ENCODE measurements at regions not wholly inside any gene's neighbourhood (a gene's known extent, or its start where the extent isn't known, plus 50 kb on each side); places are given as distances from the start of the nearest gene placed in this dataset.

DNA sequence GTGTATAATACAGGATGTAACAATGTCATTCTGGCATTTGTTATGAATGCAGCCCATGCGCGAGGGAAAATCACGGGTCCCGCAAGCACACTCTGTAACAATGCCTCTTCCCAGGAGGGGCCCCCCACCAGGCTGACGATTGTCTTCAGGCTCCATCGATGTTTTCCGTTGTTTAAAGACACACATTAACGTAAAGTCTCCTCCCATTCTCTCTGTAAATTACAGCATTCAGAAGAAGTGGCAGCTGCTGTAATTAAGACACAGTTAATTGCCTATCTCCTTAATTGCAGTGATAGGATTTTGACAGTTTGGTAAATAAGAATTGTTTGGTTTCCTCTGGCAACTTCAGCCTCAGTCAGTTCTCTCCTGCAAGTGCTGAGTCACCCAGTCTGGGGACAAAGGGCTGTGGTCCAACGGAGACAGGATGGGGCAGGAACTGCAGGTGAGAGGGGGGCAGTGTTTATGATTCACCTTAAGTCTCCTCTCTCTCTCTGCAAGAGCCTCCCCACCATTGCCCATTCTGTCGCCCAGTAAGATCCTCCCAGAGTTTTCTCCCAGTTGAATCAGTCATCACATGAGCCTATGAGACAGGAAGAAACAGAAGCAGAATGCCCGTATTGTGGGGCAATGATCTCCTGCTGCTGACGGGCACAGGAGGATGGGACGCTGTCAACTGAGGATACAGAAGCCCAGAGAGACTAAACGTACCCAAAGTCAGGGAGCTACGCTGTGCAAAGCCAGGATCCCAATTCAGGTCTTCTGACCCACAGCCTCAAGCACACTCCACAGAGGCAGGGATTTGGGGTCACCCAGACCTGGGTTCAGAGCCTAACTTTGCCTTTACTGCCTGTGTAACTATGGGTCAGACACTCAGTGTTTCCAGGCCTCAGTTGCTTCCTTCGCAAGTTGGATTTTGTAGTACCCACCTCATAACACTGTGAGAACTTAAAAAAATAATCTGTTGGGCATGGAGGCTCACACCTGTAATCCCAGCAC lies 110.0 kb downstream of the ADSS2 start:
- intact Hi-C loops (cut with micrococcal nuclease; ENCODE audit: unreplicated experiment): loop anchor here (1.0 to 5.0 kb wide), 2 partner anchors 18 to 111 kb away; partner anchors contain the start of gene ADSS2
- H3K4me1 ChIP-seq (replicated peaks; ENCODE audit: insufficient read depth): peaks cover 13% of the 10 kb centered on the region
- CTCF ChIA-PET: no interaction called here
- POLR2A ChIA-PET (ENCODE audit: unreplicated experiment): no interaction called here
- H3K27ac ChIP-seq: peak overlapping the region; percentile 38; the same call in 1 of the 2 replicates
- peak in 1 of 2 experiments; percentile 64 for DNase-seq
- no peak overlapping the region for H3K4me3 ChIP-seq
- H3K36me3 ChIP-seq (ENCODE audit: low read depth): no peaks in the 10 kb centered on the region
- H3F3A ChIP-seq (ENCODE audit: insufficient read depth, low read depth): no peaks in the 10 kb centered on the region
- H3K9me2 ChIP-seq (ENCODE audit: insufficient read depth): no peaks in the 10 kb centered on the region
- H3K27me3 ChIP-seq (ENCODE audit: insufficient read depth, low read depth): no peaks in the 10 kb centered on the region
- peak overlapping the region; percentile 14; the same call in 1 of the 2 replicates for H3K4me2 ChIP-seq
- H2AFZ ChIP-seq: no peak overlapping the region; the same call in 1 of the 2 replicates
- BruUV-seq (replicated peaks): TSS peak; percentile 39
- no peak for TF ChIP-seq EZH2 (IDR thresholded peaks at IDR 0.05; ENCODE audit: low read depth)
- TF ChIP-seq, protein P1, sequence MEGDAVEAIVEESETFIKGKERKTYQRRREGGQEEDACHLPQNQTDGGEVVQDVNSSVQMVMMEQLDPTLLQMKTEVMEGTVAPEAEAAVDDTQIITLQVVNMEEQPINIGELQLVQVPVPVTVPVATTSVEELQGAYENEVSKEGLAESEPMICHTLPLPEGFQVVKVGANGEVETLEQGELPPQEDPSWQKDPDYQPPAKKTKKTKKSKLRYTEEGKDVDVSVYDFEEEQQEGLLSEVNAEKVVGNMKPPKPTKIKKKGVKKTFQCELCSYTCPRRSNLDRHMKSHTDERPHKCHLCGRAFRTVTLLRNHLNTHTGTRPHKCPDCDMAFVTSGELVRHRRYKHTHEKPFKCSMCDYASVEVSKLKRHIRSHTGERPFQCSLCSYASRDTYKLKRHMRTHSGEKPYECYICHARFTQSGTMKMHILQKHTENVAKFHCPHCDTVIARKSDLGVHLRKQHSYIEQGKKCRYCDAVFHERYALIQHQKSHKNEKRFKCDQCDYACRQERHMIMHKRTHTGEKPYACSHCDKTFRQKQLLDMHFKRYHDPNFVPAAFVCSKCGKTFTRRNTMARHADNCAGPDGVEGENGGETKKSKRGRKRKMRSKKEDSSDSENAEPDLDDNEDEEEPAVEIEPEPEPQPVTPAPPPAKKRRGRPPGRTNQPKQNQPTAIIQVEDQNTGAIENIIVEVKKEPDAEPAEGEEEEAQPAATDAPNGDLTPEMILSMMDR (conservative IDR thresholded peaks at IDR 0.05): no peak
- no peaks in the 10 kb centered on the region for H3K9me3 ChIP-seq (ENCODE audit: insufficient read depth, low read depth)
- H3K79me2 ChIP-seq (ENCODE audit: low read depth): no peaks in the 10 kb centered on the region
- no peaks in the 10 kb centered on the region for H4K20me1 ChIP-seq (ENCODE audit: insufficient read depth)

DNA sequence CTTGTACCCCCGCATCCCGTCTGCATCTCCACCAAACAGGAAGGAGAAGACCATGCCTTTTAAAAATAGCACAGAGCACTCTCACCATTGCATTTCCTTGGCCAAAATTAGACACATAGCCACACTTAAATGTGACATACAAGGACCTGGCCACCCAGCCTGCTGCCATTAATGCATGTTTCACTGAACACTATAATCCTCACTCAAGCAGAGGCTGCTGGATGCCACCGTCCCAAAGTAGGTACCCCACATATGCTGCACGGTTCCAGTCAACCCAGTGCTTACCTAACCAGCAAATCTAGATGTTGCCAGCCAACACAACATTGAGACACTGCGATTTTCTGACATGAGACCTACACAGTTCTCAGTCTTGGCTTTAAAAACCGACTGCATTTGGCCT lies 107.7 kb downstream of the ADSS2 start:
- Histone ChIP-seq H3K4me3 (no peak overlapping the region), H3F3A (ENCODE audit: insufficient read depth, low read depth) (no peaks in the 10 kb centered on the region), H3K27me3 (ENCODE audit: insufficient read depth, low read depth) (no peaks in the 10 kb centered on the region), H3K79me2 (ENCODE audit: low read depth) (no peaks in the 10 kb centered on the region), H2AFZ (no peak overlapping the region), H3K4me2 (no peak overlapping the region), H3K27ac (no peak overlapping the region), H4K20me1 (ENCODE audit: insufficient read depth) (no peaks in the 10 kb centered on the region), H3K9me2 (ENCODE audit: insufficient read depth) (no peaks in the 10 kb centered on the region), H3K4me1 (replicated peaks; ENCODE audit: insufficient read depth) (peaks cover 13% of the 10 kb centered on the region), H3K9me3 (ENCODE audit: insufficient read depth, low read depth) (no peaks in the 10 kb centered on the region), H3K36me3 (ENCODE audit: low read depth) (no peaks in the 10 kb centered on the region)
- no peak for DNase-seq
- no TSS peak for BruUV-seq (replicated peaks)
- TF ChIP-seq, protein P1 (conservative IDR thresholded peaks at IDR 0.05): no peak
- TF ChIP-seq EZH2 (IDR thresholded peaks at IDR 0.05; ENCODE audit: low read depth): no peak
- POLR2A ChIA-PET (ENCODE audit: unreplicated experiment): no interaction called here
- CTCF ChIA-PET: no interaction called here
- intact Hi-C loops (cut with micrococcal nuclease; ENCODE audit: unreplicated experiment): loop anchor here (5.0 kb wide), 1 partner anchor 108 kb away; the partner anchor contains the start of gene ADSS2

DNA sequence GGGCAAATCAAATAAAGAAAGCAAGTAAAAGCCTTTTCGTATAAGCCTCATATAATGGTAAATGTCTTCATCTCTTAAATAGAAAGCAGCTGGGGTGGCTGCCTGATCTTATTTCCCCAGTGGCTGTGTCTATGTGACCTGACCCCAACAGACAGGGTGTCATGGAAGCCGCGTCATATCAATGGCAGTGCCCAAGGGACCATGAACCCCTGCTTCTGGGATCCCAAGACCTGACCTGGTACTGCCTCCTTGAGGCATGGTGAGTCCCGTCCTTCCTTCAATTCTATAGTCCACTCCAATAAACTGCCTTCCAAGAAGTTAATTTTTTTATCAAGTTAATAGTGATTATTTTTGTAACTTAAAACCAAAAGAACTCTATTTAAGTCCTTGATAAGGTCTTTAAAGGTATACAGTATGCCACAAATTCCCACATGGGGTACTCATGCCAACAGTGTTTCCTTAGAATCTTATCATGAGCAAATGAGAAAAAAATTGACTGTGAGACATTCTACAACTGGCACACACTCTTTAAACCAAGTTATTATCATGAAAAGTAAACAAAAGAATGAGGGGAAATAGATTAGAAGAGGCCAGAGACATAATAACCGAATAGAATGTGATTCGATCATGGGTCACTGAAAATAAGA lies 104.6 kb downstream of the ADSS2 start:
- Histone ChIP-seq H3F3A (ENCODE audit: insufficient read depth, low read depth) (no peaks in the 10 kb centered on the region), H3K79me2 (ENCODE audit: low read depth) (no peaks in the 10 kb centered on the region), H3K27ac (no peak overlapping the region), H3K9me2 (ENCODE audit: insufficient read depth) (no peaks in the 10 kb centered on the region), H4K20me1 (ENCODE audit: insufficient read depth) (no peaks in the 10 kb centered on the region), H2AFZ (no peak overlapping the region), H3K4me1 (replicated peaks; ENCODE audit: insufficient read depth) (peaks cover 1% of the 10 kb centered on the region; the same call in 1 of the 2 replicates), H3K9me3 (ENCODE audit: insufficient read depth, low read depth) (no peaks in the 10 kb centered on the region), H3K36me3 (ENCODE audit: low read depth) (no peaks in the 10 kb centered on the region), H3K27me3 (ENCODE audit: insufficient read depth, low read depth) (no peaks in the 10 kb centered on the region), H3K4me3 (no peak overlapping the region), H3K4me2 (no peak overlapping the region)
- no peak for DNase-seq
- intact Hi-C loops (cut with micrococcal nuclease; ENCODE audit: unreplicated experiment): no loop called here
- POLR2A ChIA-PET (ENCODE audit: unreplicated experiment): no interaction called here
- CTCF ChIA-PET: no interaction called here
- TF ChIP-seq EZH2 (IDR thresholded peaks at IDR 0.05; ENCODE audit: low read depth): no peak
- TF ChIP-seq, protein P1 (conservative IDR thresholded peaks at IDR 0.05): no peak
- BruUV-seq (replicated peaks): no TSS peak

All from PC-9 (cell line).